HG02759 (cell line): ENCODE measurements at regions not wholly inside any gene's neighbourhood (a gene's known extent, or its start where the extent isn't known, plus 50 kb on each side); places are given as distances from the start of the nearest gene placed in this dataset.
"Not testable (repeated sequence)": the region's sequence is repeated elsewhere in the genome, so short reads cannot be mapped to it uniquely, and the experiment has no call there.

ENCODE experiments used
- ATAC-seq: cut with Tn5 transposase; IDR thresholded peaks from one replicate; pipeline ENCODE4 v1.9.1; 2021; ENCODE audit warnings: mild to moderate bottlenecking, moderate library complexity; ENCODE audit not compliant: unreplicated experiment

DNA sequence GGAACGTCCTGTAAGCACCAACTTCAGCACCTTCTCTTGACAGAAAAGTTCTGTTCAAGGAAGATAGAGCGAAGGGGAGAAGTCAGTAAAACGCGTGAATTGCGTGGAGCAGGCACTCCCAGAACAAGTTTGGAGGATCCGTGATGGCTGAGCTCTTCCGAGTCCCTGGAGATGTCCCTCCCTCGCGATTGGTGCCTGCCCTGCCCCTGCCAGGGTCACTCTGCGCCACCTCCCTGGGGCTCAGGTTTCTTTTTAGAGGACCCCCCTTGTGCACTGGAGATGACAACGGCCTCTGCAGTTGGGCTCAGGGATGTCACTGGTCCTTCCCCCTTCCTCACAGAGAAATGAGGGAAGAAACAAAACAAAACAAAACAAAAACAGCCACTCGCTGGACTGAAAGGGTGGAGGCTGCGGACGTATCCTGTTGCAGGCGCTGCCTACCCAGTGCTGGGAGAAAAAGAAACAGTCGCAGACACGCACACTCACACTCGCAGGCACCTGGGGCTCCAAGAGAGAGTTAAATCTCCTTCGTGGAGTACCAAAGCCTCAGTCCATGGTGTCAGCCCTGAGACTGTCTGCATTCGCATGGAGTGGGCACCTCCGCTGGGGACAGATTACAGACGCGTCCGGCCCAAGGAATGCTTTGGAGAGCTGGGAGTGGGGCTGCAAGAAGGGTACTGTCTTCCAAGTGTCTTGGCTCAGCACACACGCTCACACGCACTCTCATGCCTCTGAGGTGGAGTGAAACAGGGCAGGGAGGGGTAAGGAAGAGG is 512.7 kb downstream of the SLCO4C1 start:
- ATAC-seq: no peak

DNA sequence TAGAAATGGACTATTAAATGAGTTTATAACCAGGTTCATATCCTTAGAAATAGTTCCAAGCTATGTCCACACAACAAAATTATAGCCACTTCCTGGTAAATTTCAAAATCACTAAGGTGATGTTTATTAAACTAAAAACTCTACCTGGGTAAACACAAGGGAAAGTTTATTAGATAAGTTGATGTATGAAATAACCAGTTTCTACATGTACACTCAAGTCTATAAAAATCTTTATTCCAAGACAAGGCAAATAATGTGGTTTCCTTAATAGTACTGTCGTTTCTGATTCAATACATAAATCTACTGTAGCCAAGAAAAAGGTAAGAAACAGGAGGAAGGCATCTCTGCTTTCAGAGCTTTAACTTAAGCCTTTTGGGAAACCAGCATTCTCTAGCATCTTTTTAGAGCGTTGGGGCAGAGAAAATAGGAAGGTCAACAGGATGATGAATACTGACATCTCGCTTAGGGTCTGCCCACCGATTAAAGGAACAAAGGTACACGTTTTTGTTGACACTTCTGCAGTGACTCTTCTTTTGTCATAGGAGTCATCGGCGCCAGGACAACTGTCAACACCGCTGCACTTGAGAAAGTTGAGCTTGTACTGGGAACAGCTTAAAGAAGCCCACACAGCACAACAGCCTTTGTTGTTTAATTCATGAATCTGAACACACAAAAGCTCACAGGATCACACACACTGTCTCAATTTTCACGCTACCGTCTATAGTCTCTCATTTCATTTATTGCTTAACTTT is 513.6 kb downstream of the SLCO4C1 start:
- no peak for ATAC-seq

DNA sequence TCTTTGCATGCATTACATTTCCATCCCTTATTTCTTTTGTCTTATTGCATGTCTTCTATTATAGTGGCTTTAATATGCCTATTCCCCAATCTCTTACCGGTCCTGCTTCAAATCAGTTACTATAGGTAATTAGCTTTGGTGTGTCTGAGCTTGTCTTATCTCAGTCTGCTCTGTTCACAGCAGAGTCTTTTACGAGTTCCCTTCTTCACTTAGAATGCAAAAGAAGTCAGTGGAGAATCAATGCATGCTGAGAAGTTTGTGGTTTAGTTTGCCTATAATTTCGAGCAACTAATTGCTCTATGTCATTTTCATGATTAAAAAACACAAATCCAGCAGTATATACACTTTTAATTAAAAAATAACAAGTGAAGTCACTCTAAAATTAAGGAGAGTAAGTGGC is 545.0 kb downstream of the SLCO4C1 start:
- no peak for ATAC-seq

DNA sequence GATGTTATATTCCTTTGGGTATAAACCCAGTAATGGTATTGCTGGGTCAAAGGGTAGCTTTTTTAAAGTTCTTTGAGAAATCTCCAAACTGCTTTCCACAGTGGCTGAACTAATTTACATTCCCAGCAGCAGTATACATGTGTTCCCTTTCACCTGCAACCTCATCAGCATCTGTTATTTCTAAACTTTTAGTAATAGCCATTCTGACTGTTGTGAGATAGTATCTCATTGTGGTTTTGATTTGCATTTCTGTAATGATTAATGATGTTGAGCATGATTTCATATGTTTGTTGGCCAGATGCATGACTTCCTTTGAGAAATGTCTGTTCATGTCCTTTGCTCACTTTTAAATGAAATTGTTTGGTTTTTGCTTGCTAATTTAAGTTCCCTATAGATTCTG is 553.1 kb downstream of the SLCO4C1 start:
- ATAC-seq: not testable (repeated sequence)

DNA sequence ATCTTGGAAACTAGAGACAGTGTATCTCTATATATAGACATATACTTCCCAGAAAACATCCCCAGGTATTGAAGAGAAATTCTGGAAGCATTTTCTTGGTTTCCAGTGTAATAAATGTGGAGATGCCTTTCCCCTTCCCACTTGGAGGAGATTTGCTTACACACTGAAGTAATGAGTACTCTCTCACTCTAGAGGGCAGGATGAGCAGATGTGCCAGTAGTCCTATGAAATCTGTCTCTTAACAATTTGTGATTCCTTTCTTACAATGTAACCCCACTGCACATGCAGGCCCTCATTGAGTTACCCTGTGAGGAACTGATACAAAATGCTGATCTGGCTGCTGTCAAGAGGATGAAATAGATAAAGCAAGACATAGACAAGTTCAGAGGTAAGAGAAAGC is 567.2 kb downstream of the SLCO4C1 start:
- no peak for ATAC-seq

DNA sequence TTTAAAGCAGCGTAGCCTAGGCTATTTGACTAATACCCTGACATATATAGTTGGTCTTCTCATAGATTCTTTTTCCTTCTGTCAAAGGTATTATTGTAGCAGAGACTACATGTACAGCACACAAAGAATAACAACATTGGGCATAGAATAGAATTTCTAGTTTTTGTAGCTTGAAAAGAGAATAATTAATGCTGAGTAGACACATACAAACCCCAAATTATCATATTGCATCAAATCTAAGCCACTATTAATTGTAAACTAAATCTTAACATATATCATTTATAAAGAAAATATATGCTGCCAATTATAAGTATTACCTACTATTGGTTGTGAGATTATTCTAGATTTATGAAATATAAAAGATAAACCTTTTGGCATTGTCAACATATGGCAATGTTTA is 574.5 kb downstream of the SLCO4C1 start:
- ATAC-seq: no peak

DNA sequence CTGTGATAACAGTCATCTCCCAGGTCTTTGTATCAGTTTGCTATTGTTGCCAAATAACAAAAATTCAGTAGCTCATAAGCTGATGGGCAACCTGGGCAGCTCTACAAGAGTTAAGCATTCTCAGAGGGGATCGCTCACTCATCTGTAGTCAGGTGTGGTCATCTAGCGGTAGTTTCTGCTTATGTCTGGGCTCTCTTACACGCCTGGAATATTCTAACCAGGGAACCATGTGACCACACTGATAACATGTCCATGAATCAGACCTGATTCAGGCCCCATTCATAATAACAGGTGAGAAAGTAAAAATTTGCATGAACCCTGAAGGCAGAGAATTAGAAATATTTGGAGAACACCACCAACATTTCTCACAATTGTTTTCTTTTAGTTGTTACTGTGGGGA is 576.1 kb downstream of the SLCO4C1 start:
- no peak for ATAC-seq

DNA sequence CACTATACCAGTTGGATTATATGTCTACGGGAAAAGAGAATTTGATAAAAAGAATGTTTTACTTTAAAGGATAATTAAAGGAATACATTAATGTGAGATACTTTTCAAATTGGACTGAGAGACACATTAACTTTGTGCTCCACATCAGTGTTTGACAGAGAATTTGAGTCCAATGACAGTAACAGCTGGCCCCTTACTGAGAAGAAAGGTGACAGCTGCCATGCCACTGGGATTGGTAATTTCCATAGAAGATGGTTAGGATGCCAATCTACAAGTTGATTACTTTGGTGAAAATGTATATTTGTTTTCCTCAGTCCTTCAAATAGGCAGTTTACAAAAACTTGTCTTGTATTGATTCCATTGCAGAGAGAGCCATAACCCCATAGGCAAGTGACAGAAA is 578.4 kb downstream of the SLCO4C1 start:
- no peak for ATAC-seq

DNA sequence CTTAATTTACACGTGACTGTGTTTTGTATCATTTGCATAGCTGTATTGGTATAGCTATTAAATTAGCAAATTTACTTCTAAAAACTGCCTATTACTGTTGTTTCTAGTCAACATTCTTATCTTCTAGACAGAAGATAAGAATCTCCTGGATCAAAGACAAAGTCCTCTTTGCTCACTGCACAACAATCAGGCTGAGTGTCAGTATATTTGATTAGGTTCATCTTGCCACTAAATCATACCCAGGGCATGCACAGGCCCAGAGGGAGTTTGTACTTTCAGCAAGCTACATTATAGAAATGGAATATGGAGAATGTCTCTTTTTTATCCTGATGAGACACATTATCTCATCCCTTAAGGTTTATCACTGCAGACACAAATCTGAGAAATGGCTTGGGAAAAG is 579.1 kb downstream of the SLCO4C1 start:
- ATAC-seq: no peak

DNA sequence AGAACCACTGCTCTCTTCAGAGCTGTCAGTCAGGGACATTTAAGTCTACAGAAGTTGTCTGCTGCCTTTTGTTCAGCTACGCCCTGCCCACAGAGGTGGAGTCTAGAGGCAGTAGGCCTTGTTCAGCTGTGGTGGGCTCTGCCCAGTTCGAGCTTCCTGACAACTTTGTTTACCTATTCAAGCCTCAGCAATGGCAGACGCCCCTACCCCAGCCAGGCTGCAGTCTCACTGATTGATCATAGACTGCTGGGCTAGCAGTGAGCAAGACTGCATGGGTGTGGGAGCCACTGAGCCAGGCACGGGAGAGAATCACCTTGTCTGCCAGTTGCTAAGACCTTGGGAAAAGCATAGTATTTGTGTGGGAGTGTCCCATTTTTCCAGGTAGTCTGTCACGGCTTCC is 580.3 kb downstream of the SLCO4C1 start:
- not testable (repeated sequence) for ATAC-seq

DNA sequence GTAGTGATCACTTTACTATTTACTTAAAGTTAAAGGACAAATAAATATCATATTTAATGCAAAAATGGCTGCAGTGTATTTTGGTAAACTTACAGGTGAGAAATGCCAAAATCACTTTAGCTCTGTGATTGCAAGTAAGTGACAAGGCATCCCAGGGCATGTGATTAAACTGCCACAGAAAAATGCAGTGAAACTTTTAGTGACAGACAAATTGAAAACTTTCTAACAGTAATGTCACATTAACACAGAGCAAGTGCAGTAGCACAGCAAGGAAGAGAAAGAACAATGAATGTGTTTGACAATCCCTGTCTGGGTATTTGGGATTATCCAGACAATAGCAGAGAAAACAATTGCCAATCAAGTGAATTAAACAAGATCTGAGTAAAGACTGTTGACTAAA is 606.8 kb downstream of the SLCO4C1 start:
- no peak for ATAC-seq

DNA sequence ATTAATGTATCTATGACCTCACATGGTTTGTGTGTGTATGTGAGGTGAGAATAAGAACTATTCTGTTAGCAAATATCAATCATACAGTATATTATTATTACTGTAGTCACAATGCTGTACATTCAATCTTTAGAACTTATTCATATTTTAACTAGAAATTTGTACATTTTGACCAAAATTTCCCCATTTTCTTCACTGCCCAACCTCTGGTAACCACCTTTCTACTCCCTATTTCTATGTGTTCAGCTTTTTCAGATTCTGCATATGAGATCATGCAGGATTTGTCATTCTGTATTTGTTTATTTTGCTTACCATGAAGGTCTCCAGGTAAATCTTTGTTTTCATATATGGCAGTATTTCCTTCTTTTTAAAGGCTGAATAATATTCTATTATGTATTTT is 607.9 kb downstream of the SLCO4C1 start:
- ATAC-seq: no peak

DNA sequence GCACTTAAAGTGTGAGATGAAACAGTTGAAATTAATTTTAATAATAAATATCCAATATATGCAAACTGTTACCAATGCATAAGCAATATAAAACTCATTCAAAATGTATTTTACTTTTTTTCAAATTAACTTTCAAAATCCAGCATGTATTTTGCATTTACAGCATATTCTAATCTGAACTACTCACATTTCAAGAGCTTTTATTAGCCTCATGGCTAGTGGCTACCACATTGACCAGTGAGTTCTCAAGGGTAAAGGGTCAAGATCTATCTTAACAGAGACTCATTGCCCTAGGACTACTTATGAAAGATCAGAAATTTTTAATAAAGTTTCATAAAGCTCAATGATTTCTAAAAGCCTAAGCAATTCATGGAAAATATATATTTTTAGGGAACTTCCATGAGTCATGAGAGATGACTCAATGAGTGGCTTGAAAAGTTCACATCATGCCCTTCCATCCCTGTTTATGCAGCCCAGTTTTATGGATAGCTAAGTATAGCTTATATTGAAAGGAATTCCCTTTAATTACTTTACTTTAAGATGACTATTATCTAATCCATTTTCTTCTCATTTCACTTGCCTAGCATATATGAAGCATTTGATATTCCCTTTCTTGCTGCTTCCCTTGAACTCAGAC is 608.6 kb downstream of the SLCO4C1 start:
- ATAC-seq: no peak

DNA sequence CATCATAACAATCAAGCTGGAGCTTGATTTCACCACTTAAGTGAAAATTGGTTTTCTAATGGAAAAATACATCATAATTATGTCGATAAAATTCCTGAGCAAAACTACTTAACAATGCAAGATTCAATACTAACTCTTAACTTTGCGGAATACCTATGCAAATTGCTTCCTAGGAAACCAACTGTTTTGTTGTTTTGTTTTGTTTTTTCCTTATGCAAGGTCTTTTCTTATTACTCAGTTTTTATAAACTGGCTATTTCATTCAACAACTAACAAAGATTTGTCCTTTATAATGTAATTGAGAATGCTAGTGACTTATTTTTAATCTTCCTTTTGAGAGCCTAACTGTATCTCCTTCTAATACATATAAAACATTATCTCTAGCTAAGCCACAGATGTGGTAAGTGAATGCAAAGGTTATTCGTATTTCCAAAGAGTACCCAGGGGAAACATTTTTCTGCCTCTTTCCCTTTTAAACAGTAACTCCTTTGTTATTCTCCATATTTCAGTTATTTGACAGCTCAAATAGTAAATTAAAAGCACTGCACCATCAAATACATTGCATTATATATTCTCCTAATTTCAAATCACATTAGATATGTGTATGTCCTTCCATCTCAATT is 609.4 kb downstream of the SLCO4C1 start:
- ATAC-seq: no peak

DNA sequence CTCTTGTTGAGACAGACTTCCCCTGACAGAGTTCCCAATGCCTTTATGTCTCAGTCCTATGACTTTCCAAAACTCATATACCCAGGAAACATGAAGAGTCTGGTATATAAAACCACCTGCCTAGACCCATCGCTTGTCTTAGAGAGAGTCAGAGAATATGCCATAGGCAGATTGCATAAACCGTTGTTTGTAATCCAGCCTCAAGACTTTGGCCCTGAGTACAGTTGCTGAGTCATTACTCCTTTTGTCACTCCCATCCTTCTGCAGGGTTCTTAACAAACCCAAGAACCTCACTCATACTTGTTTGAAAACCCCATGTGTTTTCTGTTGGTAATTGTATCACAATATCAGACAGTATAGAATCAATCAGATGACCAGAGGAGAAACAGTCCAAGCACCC is 616.3 kb downstream of the SLCO4C1 start:
- no peak for ATAC-seq

DNA sequence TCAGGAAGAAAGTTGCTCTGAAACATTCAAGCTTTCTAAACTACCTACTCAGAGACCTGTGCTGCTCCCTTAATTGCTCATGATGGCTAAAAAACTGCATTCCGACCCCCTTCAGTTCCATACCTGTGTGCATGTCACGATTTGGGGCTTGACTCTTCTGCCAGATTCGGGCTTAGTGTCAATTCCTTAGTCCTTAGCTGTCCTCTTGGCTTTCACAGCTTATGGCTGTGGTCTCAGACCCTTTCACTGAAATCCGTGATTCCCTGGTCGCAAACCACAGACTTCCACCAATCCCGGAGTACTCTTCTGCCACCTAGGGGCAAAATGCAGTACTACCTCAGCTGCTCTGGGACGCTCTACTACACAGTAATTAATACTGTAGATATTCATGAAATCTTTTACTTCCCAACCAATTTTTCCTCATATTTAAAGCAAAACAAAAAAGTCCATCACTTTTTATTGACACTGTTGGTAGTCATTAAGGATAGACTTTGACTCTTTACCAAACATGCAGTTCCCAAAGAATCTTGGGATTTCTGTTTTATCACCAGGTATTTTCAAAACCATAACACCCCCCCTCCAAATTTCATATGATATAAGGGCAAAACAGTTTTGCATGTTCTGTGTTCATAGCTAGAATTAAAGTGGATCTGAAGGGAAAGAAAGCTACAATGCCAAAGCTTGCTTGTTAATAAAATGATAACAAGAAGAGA is 617.4 kb downstream of the SLCO4C1 start:
- peak; percentile 75 for ATAC-seq

DNA sequence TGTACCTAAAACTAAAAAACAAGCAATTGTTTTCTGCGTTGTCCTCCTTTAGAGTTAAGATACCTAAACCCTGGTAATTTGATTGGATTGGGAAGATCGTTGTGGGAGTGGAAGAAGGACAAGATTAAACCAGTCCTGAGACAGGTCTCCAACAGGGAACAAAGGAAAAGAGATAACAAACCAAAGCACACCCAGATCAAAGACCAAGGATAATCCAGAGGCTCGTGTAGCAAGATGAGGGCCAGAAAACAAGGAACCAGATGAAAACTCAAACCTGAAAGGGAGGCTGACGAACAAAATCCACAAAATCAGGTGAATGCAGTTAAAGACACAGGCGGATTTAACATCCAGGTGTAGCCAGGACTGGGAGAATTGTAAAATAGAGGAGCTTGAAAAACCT is 618.1 kb downstream of the SLCO4C1 start:
- ATAC-seq: no peak

DNA sequence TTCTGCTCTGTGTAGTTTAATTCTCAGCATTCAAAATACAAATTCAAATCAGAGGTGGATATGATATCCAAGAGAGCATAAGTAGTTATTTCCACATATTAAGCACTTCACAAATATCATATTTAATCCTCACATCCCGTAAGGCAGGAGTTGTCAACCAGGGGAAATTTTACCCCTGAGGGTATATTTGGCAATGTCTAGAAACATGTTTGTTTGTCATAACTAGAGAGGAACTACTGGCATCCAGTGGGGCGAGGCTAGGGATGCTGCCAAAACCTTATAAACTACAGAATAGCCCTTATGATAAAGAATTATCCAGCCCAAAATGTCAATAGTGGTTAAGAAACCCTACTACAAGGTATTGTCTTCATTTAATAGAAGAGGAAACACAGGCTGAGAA is 619.4 kb downstream of the SLCO4C1 start:
- ATAC-seq: no peak

DNA sequence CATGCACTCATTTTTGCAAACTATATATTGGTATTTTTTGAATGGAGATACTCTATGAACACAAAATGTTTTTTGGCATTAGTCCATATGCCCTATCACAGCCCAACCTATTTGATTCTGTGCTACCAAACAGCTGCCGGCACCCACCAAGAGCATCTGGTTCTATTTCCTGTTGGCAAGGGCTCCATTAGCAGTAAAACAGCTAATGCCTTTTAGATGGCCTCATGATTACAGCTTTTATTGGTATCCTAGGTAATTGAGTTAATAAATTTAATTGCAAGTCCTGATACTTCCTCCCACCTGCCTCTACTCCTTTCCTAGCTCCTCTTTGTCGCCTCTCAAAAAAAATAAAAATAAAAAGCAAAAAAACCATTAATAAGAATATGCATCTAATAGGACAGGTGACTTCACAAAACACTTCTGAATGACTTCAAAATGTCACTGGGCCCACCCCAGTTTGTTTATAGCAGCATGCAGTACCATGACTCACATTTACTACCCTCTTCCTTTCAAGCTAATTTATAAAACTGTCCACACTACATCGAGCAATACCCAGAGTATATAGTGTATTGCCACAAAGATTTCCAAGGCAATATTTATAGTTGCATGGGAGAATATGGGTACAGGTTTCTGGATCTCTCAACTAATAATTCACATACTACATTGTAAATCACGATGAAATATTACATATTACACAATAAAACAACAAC is 620.4 kb downstream of the SLCO4C1 start:
- ATAC-seq: no peak

DNA sequence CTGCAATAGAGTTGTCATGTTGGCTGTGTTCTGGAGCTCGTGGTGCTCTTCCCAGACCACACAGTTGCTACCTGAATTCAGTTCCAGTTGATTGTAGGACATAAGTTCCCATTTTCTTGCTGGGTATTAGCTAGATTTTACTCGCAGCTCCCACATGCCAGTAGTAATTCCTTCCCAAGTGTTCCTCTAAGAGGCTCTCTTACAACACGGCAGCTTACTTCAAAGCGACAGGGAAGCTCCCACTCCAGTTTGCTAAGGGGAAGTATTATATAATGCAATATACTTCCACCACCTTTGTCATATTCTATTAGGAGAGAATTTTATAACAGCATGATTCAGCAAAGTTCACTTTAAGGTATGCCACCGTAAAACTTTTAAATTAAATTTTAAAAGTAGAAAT is 623.0 kb downstream of the SLCO4C1 start:
- no peak for ATAC-seq
